Glomerular visceral epithelial cell (primary cell): ENCODE measurements at regions not wholly inside any gene's neighbourhood (a gene's known extent, or its start where the extent isn't known, plus 50 kb on each side); places are given as distances from the start of the nearest gene placed in this dataset.
"Not testable (repeated sequence)": the region's sequence is repeated elsewhere in the genome, so short reads cannot be mapped to it uniquely, and the experiment has no call there.

Source experiments
- DNase-seq: peaks from one replicate; pipeline ENCODE4 v3.0.0-alpha.2; 2016; ENCODE audit errors: extremely low spot score

GRCh38 chr5:57893926-57894325 lies 411.3 kb upstream of the ACTBL2 start:
- no peak for DNase-seq

DNA sequence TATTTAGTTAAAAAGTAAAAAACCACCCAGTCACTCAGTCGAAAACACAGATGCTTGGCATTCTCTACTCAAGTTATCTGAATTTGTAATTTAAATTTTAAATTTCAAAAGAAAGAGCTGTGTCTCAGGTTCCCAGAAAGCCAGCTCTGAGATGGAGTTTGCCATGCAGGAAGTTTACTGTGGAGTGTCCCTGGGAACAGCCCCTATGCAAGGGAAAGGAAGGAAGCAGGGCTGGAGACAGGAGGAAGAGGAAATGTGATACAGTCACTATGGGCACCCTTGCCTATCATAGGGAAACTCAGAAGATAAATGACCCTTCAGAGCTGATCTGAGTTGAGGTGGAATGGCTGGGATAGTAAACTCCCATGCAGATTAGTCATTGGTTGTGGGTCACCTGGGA lies 408.8 kb upstream of the ACTBL2 start:
- DNase-seq, result no peak

- peak; percentile 100 for DNase-seq
Observed at GRCh38 chr5:57889558-57889957, 406.9 kb upstream of the ACTBL2 start.

GRCh38 chr5:57887851-57888621 lies 405.4 kb upstream of the ACTBL2 start:
- peak; percentile 83 for DNase-seq

- DNase-seq, result no peak
Observed at GRCh38 chr5:57884346-57885102, 401.9 kb upstream of the ACTBL2 start.

DNA sequence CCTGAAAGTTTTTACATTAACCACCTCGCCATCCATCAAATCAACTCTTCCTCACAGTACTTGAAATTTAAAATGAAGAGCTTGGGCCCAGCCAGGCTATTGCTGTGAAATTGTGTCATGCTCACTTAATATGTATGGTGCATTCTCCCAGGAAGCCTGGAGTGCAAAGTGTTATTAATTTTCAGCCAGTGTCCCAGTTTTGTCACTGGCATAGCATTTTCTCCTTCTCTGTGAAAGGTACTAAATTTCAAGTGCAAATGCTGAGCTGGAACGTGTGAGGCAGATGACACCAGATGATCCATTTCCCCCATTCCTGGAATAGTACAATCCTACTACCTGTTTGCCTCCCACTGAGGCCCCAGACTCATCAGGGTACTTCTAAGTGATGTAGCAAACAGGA lies 397.6 kb upstream of the ACTBL2 start:
- DNase-seq, result no peak

GRCh38 chr5:57878301-57878722 lies 395.7 kb upstream of the ACTBL2 start:
- no peak for DNase-seq

DNA sequence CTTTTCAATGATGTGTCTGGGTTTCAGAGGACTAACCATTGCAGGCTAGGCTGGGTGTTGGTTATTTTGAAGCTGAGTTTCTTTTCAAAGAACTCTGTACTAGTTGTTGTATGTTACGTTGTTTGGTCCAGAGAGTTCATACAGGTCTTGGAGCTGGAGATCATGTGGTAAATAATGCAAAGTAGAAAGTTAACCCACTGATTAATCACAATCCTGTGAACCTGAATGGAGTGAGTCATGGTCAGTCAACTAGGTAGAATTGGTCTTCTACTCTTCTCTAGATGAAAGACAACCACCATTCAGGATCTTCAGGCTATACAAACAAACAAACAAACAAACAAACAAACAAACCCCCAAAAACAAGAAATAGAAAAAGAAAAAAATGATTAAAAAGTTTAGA lies 388.9 kb upstream of the ACTBL2 start:
- no peak for DNase-seq

DNA sequence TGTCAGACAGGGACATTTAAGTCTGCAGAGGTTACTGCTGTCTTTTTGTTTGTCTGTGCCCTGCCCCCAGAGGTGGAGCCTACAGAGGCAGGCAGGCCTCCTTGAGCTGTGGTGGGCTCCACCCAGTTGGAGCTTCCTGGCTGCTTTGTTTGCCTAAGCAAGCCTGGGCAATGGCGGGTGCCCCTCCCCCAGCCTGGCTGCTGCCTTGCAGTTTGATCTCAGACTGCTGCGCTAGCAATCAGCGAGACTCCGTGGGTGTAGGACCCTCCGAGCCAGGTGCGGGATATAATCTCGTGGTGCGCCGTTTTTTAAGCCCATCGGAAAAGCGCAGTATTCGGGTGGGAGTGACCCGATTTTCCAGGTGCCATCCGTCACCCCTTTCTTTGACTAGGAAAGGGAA lies 387.7 kb upstream of the ACTBL2 start:
- not testable (repeated sequence) for DNase-seq

GRCh38 chr5:57863661-57864060 lies 381.1 kb upstream of the ACTBL2 start:
- peak; percentile 52 for DNase-seq

DNA sequence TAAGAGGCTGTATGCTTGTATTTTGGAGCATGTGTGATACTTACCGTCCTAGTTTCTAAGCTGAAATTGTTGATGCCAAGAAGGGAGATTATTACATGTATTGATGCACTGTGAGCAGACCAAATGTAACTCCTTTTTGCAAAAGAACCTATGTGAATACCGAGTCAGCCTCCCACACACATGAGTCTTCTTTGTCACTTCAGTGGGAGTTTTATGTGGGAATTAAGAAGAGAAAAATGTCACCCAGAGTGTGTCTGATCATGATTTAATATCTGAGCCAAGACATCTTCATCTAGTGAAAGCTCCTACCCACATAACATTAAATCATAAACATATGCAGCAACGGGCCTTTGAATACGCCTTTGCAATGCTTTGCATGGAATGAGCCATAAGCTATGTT lies 380.3 kb upstream of the ACTBL2 start:
- no peak for DNase-seq

DNA sequence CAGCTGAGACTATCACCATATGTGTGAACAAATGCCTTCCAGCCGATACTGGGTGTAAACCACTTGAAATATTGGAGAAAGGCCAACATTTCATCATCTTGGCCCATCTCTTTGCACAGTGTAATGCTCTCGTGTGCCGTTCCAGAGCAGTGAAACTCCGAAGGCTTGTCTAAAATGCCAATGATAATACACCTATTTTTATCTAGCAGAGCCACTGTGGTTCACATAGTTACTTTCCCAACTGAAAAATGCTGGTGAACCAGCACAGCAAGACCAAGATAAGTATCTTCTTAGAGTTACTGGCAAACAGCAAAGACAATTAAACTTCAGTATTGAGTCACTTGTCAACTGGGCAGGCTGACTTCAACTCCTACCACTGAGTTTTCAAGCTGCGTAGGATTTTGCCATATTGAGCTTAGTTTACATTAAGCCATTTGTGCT lies 379.9 kb upstream of the ACTBL2 start:
- DNase-seq, result no peak

- DNase-seq, result no peak
Observed at GRCh38 chr5:57859626-57860025, 377.0 kb upstream of the ACTBL2 start.

DNA sequence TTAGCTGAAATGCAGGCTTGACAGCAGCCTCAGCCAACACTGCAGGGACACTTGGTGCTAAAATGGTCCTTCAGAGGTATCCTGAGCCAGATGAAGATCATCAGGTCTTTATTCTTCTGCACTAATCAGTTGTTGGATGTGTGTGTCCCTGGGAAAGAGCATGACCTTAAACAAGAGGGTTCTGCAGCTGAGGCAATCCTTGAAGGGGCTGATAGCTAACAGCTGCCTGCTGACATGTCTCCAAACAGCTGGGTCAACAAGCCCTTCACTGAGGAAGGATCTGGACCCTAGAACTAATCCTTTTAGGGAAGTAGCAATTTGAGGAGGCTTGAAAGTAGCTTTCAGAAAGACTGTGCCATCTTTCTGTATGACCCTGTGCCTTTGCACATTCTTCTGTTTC lies 376.3 kb upstream of the ACTBL2 start:
- no peak for DNase-seq

- DNase-seq, result no peak
Observed at GRCh38 chr5:57857696-57858095, 375.1 kb upstream of the ACTBL2 start.

- DNase-seq, result no peak
Observed at GRCh38 chr5:57855831-57856230, 373.2 kb upstream of the ACTBL2 start.

GRCh38 chr5:57853929-57854697 lies 371.5 kb upstream of the ACTBL2 start:
- DNase-seq, result no peak

DNA sequence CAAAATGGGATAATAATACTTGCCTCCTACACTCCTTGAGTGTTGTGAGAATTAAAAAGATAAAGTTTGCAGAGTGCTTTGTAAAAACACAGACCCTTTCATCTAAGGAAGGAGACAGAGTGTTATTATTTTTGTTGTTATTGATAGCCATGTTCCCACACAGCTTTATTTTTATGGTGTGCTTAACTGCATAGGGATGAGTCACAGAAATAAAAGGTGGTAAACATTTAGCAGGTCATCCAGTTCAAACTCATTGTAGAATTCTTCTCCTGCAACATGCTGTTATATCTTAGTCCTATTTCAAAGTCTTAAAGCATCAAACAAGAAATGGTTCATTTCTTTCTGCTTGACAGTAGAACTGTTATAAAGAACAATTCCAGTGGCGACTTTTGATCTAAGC lies 367.5 kb upstream of the ACTBL2 start:
- no peak for DNase-seq

GRCh38 chr5:57845025-57845424 lies 362.4 kb upstream of the ACTBL2 start:
- DNase-seq, result no peak

GRCh38 chr5:57844410-57844809 lies 361.8 kb upstream of the ACTBL2 start:
- DNase-seq, result no peak

GRCh38 chr5:57843059-57843367 lies 360.4 kb upstream of the ACTBL2 start:
- no peak for DNase-seq

DNA sequence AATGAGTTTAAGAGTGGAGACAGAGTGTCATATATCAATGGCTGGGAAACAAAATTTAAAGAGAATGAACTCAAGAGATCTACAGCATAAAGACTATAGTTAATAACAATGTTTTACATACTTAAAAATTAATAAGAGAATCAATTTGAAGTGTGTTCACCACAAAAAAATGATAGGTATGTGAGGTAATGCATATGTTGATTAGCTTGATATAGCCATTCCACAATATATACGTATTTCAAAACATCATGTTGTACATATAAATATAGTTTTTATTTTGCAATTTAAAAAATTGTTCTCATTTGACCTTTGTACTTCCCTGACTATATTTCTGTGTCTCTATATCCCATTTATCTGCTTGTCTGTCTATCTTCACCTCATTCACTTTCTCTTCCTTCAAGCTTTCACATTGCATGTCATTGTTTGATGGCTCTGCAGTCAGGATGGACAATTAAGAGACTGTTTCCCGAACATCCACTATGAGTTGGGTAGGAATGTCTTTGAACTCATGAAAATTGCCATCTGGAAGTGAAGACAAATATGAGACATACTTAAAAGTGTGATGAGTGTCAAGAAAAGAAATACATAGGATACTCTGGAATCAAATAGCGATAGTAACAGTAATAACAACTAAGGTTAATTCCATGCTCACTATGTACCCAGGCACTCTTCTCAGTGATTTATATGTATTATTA lies 359.9 kb upstream of the ACTBL2 start:
- DNase-seq, result no peak
